Muscle of back (tissue), 3 donors: ENCODE measurements at regions not wholly inside any gene's neighbourhood (a gene's known extent, or its start where the extent isn't known, plus 50 kb on each side); places are given as distances from the start of the nearest gene placed in this dataset.
"Not testable (repeated sequence)": the region's sequence is repeated elsewhere in the genome, so short reads cannot be mapped to it uniquely, and the experiment has no call there.

Experiments used
- DNase-seq, 3 donors: peaks; one replicate each; pipeline versions ENCODE4 v3.0.0 to v3.0.0-alpha.2; 2013

DNA sequence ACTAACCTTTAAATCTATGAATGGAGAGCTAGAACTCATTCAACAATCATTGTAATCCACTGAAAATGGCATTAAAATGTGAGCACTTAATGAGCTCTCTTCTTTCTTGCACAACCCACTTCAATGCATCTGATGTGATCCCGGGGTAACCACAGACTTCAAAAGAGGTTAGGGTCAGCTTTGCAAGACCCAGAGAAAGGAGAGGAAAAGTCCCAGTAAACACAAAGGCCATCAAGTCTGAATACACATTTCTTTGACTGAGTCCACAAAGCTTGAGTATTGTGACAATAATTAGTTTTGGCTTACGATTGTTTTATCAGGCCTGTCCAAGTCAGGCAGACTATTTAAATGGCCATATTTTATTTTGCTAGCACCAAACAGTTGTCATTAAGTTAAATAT is 148.8 kb upstream of the ZNF608 start:
- DNase-seq, result no peak

- no peak for DNase-seq
Measured at GRCh38 chr5:124901081-124901480, 154.6 kb upstream of the ZNF608 start.

DNA sequence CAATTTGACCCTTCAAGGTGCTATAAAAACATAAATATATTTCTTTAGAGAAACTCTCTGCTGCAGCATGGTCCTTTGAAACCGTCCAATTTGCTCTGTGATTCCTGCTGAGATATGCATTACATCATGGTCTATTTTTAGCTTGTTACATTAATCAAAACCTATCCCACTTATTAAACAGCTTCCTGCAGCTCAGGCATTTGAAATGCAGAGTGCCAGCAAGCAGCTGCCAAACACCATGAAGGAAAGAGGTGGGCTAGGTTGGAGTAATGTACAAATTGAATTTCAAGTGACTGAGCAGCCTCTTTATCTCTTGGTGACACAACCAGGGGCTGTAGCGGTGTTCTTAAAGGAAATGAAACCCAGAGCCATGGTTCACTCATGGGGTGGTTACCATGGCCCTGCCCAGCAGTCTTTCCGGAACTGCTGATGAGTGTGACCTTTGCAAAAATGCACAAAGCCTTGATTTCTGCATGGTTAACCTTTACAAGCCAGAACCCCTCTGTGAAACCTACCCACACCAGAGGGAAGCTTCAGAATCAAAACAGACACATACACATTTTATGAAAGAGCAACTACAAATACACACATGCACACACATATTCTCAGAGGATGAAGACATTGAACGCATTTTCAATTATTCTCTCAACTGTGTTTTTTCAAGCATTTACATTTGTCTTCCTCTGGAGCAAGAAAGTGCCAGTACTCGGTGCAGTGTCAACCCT is 155.8 kb upstream of the ZNF608 start:
- peak in 2 of 3 donors; percentile 46 to 47 for DNase-seq

DNA sequence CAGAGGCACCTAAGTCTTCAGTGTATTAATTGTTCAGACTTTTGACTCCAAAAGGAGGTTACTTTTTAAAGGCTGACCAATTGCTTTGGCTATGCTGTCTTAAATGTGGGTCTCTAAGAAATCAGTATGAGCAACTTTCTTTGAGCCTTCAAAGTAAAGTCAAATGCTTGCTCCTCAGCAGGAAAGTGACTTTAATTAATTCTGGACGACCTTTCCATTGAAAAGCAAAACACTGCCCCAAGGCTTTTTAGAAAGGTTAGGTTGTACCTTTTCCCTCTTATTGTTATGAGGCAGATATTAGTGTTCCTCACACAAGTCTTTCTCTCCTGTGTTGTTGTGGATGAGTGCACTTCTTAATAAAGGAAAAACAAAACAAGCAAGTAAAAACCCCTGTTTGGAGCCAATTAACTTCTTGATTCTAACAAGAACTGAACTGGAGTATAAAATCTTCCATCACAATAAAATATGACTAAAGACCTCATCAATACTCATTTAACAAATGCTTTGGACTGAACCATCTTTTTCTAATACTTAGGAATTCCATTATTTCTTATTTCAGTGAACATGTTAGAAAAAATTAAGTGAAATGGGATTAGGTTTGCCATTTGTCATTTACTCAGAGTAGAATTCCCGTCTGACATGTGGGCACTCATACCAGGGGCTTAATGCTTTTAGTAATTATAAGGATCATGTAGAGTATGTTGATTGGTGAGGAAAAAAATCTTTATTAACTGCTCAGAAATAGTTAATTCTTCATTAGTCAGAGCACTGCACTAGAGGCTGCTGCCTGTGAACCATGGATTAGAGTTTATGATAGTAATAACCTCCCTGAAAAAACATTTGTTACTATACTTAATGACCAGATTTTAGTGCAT is 159.1 kb upstream of the ZNF608 start:
- DNase-seq, result no peak

GRCh38 chr5:124906339-124907097 is 160.1 kb upstream of the ZNF608 start:
- peak; percentile 89 to 95 (median 91) for DNase-seq

DNA sequence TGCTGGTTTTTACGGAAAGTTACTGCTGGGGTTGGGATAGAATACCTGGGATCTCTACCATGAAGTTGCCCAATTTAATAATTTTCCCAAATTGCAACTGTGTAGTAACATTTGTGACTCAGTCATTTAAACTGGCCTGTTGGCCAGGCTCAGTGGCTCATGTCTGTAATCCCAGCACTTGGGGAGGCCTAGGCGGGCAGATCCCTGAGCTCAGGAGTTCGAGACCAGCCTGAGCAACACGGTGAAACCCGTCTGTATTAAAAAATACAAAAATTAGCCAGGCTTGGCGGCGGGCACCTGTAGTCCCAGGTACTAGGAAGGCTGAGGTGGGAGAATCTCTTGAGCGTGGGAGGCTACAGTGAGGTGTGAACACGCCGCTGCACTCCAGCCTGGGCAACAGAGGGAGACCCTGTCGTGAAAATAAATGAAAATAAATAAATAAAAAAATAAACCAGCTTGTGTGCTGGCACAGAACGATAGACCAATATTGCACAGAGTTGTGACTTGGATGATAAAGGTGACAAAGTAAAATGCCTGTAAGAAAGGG is 160.7 kb upstream of the ZNF608 start:
- no peak for DNase-seq

GRCh38 chr5:124908581-124909451 is 162.4 kb upstream of the ZNF608 start:
- DNase-seq, result peak in 1 of 3 donors; percentile 56

DNA sequence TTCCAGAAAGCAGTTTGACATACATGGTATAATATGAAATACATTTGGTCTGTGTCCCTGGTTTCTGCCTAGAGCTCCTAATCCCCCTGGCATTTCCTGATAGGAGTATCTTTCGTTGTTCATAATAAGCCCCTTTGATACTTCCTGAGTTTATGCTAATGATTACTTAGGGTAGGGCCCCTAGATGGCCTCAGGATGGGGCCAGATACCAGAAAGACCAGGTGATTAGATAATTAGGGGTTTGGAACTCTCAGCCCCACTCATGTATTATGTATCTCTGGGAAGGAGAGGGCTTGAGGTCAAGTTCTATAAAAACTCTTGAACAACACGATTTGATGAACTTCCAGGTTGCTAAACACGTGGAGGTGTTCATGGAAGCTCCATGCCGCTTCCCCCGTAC is 163.3 kb upstream of the ZNF608 start:
- DNase-seq, result no peak

- DNase-seq, result no peak
Measured at GRCh38 chr5:124910354-124911016, 164.0 kb upstream of the ZNF608 start.

GRCh38 chr5:124912638-124913328 is 166.3 kb upstream of the ZNF608 start:
- DNase-seq, result peak in 1 of 3 donors; percentile 12

DNA sequence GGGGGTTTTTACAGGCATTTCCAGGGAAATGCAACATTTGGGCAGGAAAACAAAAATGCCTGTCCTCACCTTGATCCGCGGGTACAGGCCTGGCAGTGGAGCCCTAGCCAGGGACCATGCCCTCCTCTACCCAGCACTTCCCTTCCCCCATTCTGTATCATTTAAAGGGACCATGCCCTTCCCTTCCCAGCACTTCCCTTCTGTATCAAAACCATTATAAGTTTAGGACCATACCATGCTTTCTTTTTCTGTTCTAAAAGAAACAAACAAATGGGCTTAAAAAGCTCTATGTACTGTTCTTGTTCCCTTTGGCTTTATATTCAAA is 166.9 kb upstream of the ZNF608 start:
- no peak for DNase-seq

GRCh38 chr5:124916313-124916712 is 169.9 kb upstream of the ZNF608 start:
- not testable (repeated sequence) for DNase-seq

DNA sequence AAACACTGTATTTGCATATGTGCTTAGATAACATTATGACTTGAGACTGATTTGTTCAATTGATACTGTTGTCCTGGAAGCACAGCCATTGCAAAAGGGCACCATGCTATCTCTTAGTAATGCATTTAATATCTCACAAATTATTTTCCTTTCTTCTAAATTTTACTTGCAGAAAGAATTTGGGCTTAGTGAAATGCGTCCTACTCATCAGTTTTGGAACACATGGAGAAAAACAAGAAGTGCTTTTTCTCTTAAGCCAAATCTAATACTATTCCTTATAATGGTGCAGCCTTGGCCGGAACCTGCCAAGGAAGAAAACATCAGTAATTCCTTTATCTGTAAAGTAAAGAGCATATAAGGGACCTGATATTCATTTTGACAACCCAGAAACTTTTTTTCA is 172.2 kb upstream of the ZNF608 start:
- no peak for DNase-seq

DNA sequence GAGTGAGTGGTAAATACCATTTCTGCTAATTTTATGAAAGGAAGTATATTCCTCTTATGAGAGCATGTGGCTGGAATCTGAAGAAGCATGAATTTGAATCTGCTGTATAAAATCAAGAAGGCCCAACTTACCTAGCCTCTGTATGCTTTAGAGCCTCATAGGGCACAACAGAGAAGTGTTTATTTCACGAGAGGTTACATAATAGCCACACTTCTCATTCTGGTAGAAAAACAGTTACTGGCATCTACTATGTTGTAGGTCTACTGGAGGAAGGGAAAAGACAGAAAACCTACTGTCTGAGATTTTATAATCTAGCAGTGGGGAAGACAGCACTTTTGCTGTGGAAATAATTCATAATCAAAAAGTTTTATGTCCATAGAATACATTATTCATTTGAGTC is 172.6 kb upstream of the ZNF608 start:
- no peak for DNase-seq

DNA sequence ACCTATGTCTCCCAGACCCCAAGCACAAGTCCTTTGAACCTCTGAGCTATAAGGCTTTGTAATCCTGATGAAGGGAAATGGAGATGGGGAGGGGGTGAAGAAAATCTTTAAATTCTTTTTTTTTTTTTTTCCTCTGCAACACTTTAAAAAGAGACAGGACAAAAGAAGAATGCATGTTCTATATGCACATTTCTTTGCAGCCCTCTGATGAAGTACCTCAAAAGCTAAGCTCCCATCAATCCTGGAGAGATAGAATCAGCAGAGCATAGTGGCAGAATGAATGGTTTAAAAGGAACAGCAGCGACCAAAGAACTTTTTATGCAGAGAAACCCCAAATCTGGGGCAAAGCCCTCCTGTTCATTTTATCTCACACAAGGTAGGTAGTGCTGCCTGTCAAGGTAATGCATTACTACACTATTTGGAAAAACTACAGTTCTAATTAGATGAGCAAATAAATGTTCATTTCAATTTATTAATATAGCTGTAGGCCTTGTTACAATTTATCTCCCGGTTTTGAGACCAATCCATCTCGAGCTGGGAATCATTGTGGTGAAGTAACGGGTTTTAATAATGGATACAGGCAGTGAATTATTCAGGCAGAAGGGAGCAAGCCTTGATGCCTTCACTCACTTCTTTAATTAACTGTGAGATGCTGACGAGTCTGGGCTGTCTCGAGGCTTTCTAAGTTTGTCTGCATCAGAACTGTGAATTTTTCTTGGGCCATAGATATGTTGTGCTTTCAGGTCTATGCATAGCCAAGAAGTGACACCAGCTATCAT is 173.5 kb upstream of the ZNF608 start:
- no peak for DNase-seq

DNA sequence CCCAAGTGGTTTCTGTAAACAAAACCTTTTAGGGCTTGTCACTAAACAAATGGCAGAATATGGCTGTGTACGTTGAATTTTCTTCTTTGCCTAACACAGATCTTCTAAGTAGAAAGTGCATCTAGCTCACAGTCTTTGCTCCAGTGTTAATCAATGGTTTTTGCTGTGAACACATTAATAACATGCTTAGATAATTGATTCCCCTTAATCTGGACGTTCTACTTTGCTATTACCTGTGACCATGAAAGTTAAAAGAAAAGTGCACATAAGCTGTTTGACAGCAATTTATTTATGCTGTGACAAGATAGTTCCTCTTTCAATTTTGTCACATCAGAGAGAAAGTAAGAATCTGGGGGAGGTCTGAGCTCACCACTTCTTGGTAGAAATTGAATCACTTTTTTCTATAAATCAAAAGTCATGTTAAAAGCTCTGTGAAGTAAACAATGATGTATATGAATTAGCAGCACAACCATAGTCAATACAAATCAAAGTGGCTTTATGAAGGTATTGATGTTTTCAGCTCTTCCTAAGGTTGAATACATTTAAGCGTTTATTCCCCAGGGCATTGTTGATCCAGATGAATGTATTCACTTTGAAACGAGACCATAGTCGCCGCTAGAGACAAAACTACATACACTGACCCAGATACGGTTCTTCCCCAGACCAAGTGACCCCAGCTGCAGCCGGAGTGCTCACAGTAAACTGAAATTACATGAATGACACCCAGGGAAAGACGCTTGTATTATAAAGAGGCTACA is 174.6 kb upstream of the ZNF608 start:
- no peak for DNase-seq

DNA sequence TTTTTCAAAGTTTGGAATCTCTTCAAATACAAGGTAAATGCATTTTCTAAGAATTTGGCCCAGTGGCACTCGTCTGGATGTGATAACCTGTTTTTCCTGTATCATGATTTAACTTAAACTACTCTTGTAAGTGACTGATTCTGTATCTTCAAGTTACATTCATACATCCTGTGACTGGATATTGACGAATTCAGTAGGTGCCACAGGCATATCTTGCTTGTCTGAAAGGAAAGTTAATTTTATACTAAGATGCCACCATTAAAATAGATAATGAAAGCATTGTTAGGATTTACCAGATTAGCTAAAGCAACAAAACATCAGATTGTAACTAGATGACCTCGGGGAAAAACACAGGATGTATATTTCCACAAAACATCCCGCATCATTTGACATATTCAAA is 175.3 kb upstream of the ZNF608 start:
- no peak for DNase-seq

DNA sequence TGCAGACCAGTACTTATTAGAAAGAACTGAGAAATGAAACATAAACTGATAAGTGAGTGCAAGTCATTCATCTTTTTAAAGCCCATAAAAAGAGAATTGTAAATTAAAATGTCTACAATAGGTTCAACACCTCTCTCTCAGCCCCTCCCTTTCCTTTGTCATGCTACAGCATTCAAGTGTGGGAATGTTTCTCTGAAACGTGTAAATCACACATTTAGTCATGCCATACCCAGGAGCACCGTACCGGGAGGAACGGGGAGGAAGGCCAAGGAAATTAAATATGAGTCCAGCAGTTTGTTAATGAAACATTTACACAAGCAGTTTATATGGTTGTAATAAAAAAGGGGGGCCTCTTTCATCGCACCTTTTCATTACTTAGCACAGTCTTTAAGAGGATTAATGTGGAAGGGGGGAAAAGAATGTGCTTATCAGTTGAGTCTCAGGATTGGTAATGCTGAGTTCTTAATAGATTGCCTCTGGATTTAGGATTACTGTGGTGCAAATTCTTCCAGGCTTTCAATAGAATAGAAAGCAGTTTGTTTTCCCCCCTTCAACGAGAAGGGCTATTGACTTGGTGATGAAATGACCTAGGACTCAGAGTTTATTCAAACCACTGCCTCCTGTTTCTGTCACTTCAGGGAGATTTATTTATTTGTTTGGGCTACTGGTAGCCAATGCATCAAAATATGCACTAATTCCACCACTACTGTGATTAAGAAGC is 176.0 kb upstream of the ZNF608 start:
- no peak for DNase-seq
